Lower lobe of right lung (tissue), 2 donors: ENCODE measurements at regions not wholly inside any gene's neighbourhood (a gene's known extent, or its start where the extent isn't known, plus 50 kb on each side); places are given as distances from the start of the nearest gene placed in this dataset.

Experiments
- ATAC-seq, 2 donors: fragments of 200-7000 bp; cut with Tn5 transposase; one replicate each; pipeline ENCODE4 v1.9.1; 2020 to 2022; ENCODE audit warnings: mild to moderate bottlenecking in 2 of 2, moderate library complexity in 2 of 2
- DNase-seq: peaks from one replicate; pipeline ENCODE4 v3.0.0-alpha.2; 2020
- H3K27ac ChIP-seq: fragments of 200-600 bp; one replicate; pipeline ENCODE4 v1.8.0; 2022
- H3K27me3 ChIP-seq: fragments of 200-600 bp; one replicate; pipeline ENCODE4 v1.8.0; 2022; ENCODE audit warnings: low read depth
- H3K36me3 ChIP-seq: fragments of 200-600 bp; one replicate; pipeline ENCODE4 v1.8.0; 2022; ENCODE audit warnings: mild to moderate bottlenecking
- H3K4me1 ChIP-seq: fragments of 200-600 bp; one replicate; pipeline ENCODE4 v1.8.0; 2022
- H3K4me3 ChIP-seq: fragments of 200-600 bp; one replicate; pipeline ENCODE4 v1.8.0; 2022; ENCODE audit warnings: mild to moderate bottlenecking
- H3K9me3 ChIP-seq: fragments of 200-600 bp; one replicate; pipeline ENCODE4 v1.8.0; 2022
- CTCF ChIP-seq: fragments of 200-600 bp; IDR thresholded peaks from one replicate; pipeline ENCODE4 v1.8.0; 2022; ENCODE audit warnings: antibody characterized with exemption, mild to moderate bottlenecking
- intact Hi-C: fragments of 100-400 bp; cut with DNase I; formaldehyde crosslinking; loops from one replicate; pipeline ENCODE4 v1.11.0; 2022
- donor health status: DM: no; HTN: yes; CAD: no; lungs with severe emphysema.

- DNase-seq (no peak), ATAC-seq (no peak)
- Histone ChIP-seq H3K27me3 (no peaks in the 10 kb centered on the region), H3K36me3 (no peaks in the 10 kb centered on the region), H3K4me3 (no peak overlapping the region), H3K9me3 (no peaks in the 10 kb centered on the region), H3K27ac (no peak overlapping the region), H3K4me1 (no peaks in the 10 kb centered on the region)
- intact Hi-C loops = no loop called here
- TF ChIP-seq CTCF = no peak
These were observed 161.5 kb upstream of the ZKSCAN2 start for GRCh38 chr16:25419153-25419552.

- no peaks in the 10 kb centered on the region for H3K36me3 ChIP-seq
- no peak for ATAC-seq
- no peak overlapping the region for H3K27ac ChIP-seq
- no peaks in the 10 kb centered on the region for H3K4me1 ChIP-seq
- TF ChIP-seq CTCF = no peak
- no peaks in the 10 kb centered on the region for H3K27me3 ChIP-seq
- no peak overlapping the region for H3K4me3 ChIP-seq
- intact Hi-C loops = no loop called here
- DNase-seq = no peak
- no peaks in the 10 kb centered on the region for H3K9me3 ChIP-seq
These were observed 158.4 kb upstream of the ZKSCAN2 start for GRCh38 chr16:25416002-25416401.

DNA sequence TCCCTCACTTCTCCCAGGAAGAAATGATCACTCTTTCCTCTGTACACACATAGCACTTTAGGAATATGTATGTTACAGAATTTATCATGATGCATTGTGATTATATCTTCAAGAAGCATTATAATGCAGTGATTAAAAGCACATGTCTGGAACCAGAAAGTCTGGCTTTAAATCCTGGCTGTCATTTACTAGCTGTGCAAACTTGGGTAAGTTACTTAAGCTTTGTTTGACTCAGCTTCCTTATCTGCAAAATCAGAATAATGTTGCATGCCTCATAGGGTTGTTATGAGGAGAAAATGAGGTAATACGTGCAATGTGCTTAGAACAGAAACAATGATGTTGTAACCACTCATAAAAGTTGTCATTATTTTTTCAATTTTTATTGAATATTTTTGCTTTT, 156.3 kb upstream of the ZKSCAN2 start:
- no peak for DNase-seq
- no peak for ATAC-seq
- H3K36me3 ChIP-seq = no peaks in the 10 kb centered on the region
- no peaks in the 10 kb centered on the region for H3K27me3 ChIP-seq
- no peaks in the 10 kb centered on the region for H3K4me1 ChIP-seq
- no peaks in the 10 kb centered on the region for H3K9me3 ChIP-seq
- TF ChIP-seq CTCF = no peak
- H3K27ac ChIP-seq = no peak overlapping the region
- no peak overlapping the region for H3K4me3 ChIP-seq
- intact Hi-C loops = no loop called here

DNA sequence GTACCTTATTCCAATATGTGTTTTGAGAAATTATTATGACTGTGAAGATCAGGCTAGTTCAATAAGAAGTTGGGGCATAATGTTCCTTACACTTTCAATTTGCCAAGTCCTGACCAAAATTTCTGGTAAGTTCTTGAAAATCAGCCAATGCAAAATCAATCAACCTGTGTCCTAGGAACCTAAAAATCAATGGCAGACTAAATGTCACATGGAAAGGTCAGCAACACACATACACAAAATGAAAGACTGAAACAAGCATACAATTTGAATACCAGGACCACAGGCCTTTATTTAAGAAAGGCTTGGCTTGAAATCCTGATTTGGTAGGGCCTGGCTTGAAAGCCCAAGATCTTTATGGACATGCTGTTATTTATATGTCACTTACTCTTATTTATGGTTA, 155.5 kb upstream of the ZKSCAN2 start:
- ATAC-seq = no peak
- Histone ChIP-seq H3K4me1 (no peaks in the 10 kb centered on the region), H3K27me3 (no peaks in the 10 kb centered on the region), H3K4me3 (no peak overlapping the region), H3K9me3 (no peaks in the 10 kb centered on the region), H3K36me3 (no peaks in the 10 kb centered on the region), H3K27ac (no peak overlapping the region)
- no peak for TF ChIP-seq CTCF
- DNase-seq = no peak
- intact Hi-C loops = no loop called here

DNA sequence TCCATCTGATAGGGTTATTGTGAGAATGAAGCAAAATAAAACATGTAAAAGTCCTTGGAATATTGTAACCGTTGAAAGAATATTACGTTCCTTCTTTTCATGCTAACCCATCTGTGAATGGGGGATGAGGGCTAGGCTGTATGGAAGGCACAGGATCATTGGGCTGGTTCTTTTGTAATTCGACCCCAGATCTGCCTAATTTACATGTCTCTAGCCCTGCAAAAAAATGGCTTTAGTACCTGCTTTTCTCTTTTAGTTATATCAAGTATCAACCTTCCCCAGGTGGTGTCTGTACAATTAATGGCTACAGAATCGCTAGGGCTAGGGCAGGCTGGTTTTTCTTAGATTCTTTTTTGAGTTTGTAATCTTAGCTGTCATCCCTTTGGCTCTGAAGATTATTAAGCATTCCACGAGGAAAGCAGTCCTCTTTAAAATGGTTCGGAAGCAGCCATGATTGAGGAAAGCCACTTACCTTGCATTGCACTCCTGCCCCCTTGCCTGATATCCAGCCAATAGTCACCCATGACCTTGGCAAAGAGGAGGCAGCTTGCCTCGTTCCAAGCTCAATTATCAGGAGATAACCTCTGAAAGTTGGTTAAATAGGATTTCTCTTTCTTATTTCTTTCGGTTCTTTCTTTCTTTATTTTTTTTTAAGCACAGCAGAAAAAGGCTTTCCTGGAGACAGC, 153.9 kb upstream of the ZKSCAN2 start:
- Histone ChIP-seq H3K9me3 (no peaks in the 10 kb centered on the region), H3K4me3 (no peak overlapping the region), H3K27me3 (no peaks in the 10 kb centered on the region), H3K36me3 (no peaks in the 10 kb centered on the region), H3K27ac (no peak overlapping the region), H3K4me1 (no peaks in the 10 kb centered on the region)
- DNase-seq = no peak
- ATAC-seq = no peak
- intact Hi-C loops = no loop called here
- TF ChIP-seq CTCF = no peak
